Naive B cell (primary cell): ENCODE measurements at regions not wholly inside any gene's neighbourhood (a gene's known extent, or its start where the extent isn't known, plus 50 kb on each side); places are given as distances from the start of the nearest gene placed in this dataset.

Experiments used
- ATAC-seq, 2 donors: fragments of 150-1000 bp; cut with Tn5 transposase; 2 replicates each; pipeline ENCODE4 v1.10.0; 2021; ENCODE audit warnings: low read depth in 2 of 2, mild to moderate bottlenecking in 2 of 2, moderate library complexity in 2 of 2
- DNase-seq: peaks from one replicate; pipeline ENCODE4 v3.0.0; 2022
- H3K27ac Mint-ChIP-seq, 6 donors: one replicate each; pipeline ENCODE4 v1.8.0; 2020 to 2022; ENCODE audit warnings: mild to moderate bottlenecking in 6 of 6, mixed read lengths in 6 of 6, moderate library complexity in 5 of 6, inconsistent platforms in 2 of 6
- H3K27me3 Mint-ChIP-seq, 3 donors: one replicate each; pipeline ENCODE4 v1.8.0; 2021 to 2022; ENCODE audit warnings: mixed read lengths in 3 of 3, mild to moderate bottlenecking in 1 of 3
- H3K36me3 Mint-ChIP-seq, 2 donors: one replicate each; pipeline ENCODE4 v1.8.0; 2020 to 2022; ENCODE audit warnings: mixed read lengths in 2 of 2, inconsistent platforms in 1 of 2, mild to moderate bottlenecking in 1 of 2
- H3K4me1 Mint-ChIP-seq, 3 donors: one replicate each; pipeline ENCODE4 v1.8.0; 2020 to 2022; ENCODE audit warnings: mixed read lengths in 3 of 3, inconsistent platforms in 1 of 3, mild to moderate bottlenecking in 1 of 3, moderate library complexity in 1 of 3
- H3K4me3 Mint-ChIP-seq, 8 donors: one replicate each; pipeline ENCODE4 v1.8.0; 2020 to 2022; ENCODE audit warnings: mild to moderate bottlenecking in 8 of 8, mixed read lengths in 8 of 8, moderate library complexity in 8 of 8, inconsistent platforms in 2 of 8
- H3K9me3 Mint-ChIP-seq, 7 donors: one replicate each; pipeline ENCODE4 v1.8.0; 2020 to 2022; ENCODE audit warnings: mixed read lengths in 7 of 7, mild to moderate bottlenecking in 5 of 7, inconsistent platforms in 2 of 7, moderate library complexity in 1 of 7

DNA sequence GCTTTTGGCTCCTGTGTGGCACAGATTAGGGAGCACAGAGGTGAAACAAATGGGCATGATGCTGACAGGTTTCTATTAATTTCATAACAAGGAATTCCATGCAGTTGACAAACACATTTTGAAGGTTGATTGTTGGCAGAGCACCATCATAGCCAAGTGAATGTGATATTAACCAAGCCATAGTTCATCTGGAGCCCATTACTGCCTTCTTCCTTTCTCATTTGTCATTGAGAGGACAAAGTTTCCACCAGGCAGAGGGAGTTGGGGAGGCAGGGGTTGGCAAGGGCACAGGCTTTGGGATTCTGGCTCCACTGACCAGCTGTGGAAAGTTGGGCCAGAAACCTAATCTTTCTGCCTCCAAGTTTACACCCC is 325.2 kb downstream of the MFSD1 start:
- no peak for DNase-seq
- Mint-ChIP-seq H3K4me3 (no peak overlapping the region), H3K27me3 (peaks cover 0 to 8% (median 0%) of the 10 kb centered on the region in 3 donors), H3K36me3 (no peaks in the 10 kb centered on the region), H3K27ac (no peak overlapping the region), H3K9me3 (peaks cover 0 to 5% (median 2%) of the 10 kb centered on the region in 7 donors), H3K4me1 (no peaks in the 10 kb centered on the region)
- ATAC-seq = no peak

DNA sequence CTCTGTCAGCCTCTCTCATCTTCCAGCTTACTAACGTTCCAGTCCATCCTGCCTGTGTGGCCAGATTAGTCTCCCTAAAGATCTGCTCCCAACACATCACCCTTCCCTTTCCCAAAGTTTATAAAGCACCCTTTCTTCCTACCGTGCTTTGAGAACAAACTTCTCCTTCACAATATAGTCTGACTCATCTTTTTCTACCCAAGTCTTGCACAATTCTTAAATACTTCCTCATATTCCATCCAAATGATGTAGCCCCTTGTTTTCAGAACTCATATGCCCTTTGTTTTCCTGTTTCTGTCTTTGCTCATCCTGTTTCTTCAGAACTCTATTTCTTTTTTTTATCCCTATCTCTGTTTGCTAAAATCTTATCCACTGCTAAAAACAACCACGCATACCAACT is 326.8 kb downstream of the MFSD1 start:
- no peaks in the 10 kb centered on the region for H3K36me3 Mint-ChIP-seq
- H3K4me3 Mint-ChIP-seq = no peak overlapping the region
- peaks cover 0 to 5% (median 0%) of the 10 kb centered on the region in 7 donors for H3K9me3 Mint-ChIP-seq
- peaks cover 0 to 8% (median 0%) of the 10 kb centered on the region in 3 donors for H3K27me3 Mint-ChIP-seq
- no peak for ATAC-seq
- peak overlapping the region in 1 of 6 donors; percentile 4 for H3K27ac Mint-ChIP-seq
- H3K4me1 Mint-ChIP-seq = no peaks in the 10 kb centered on the region
- no peak for DNase-seq

DNA sequence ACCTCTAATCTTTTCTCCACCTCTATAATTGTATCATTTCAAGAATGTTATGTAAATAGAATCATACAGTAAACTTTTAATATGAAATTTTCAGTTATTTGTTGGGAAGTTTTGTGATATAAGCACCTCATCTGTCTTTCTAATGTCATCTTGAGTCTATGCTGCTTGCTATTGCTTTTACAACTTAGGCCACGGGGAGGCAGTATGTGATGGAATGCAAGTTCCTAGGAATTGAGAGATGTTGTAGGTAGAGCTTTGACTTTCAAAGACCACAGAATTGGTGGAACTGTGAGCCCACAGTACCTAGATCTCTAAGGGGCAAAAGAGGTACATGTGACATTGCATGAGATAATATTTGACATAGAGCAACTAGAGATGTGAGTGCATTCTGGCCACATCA is 328.3 kb downstream of the MFSD1 start:
- Mint-ChIP-seq H3K27ac (no peak overlapping the region), H3K4me1 (no peaks in the 10 kb centered on the region), H3K27me3 (peaks cover 0 to 3% (median 0%) of the 10 kb centered on the region in 3 donors), H3K36me3 (no peaks in the 10 kb centered on the region), H3K4me3 (no peak overlapping the region), H3K9me3 (no peaks in the 10 kb centered on the region)
- no peak for DNase-seq
- no peak for ATAC-seq

DNA sequence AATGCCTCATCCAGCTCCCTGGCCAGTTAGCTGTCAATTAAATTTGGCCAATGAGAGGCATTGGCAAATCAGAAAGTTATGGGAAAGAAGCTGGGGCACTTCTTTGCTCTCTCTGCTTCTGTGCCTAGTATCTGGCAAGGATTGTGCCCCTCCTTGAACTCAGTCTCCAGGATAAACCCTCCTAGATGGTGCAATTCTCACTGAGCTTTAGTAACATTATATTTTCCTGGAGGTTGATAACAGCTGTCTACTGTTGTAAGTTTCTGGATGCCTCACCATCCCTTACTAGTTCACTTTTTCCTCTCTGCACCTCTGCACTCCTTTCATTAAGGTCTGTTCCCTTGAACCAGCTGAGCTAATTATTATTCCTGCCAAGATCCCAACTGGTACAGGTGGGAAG is 329.5 kb downstream of the MFSD1 start:
- no peak for ATAC-seq
- Mint-ChIP-seq H3K9me3 (peaks cover 0 to 4% (median 0%) of the 10 kb centered on the region in 7 donors), H3K4me1 (no peaks in the 10 kb centered on the region), H3K27ac (no peak overlapping the region), H3K27me3 (peaks cover 0 to 3% (median 0%) of the 10 kb centered on the region in 3 donors), H3K36me3 (no peaks in the 10 kb centered on the region), H3K4me3 (no peak overlapping the region)
- DNase-seq = no peak

DNA sequence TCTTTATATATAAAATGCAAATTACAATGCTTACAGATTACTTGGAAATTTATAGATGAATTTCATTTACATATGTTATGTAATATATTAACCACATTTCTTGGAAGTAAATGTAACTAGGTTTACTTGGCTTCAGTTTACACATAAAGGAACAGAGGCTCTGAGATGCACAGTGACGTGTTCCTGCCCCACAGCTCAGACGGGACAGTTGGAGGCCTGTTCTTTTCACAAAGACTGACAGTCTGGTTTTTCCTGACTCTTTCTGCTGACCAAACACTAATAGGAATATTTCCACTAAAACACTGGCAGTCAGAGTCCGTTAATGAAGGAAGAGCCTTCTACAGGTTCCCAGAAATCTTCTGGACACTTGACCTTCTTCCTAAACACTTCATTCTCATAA is 336.1 kb downstream of the MFSD1 start:
- H3K4me1 Mint-ChIP-seq = no peaks in the 10 kb centered on the region
- no peak overlapping the region for H3K4me3 Mint-ChIP-seq
- no peaks in the 10 kb centered on the region for H3K36me3 Mint-ChIP-seq
- H3K27ac Mint-ChIP-seq = no peak overlapping the region
- no peak for DNase-seq
- H3K27me3 Mint-ChIP-seq = peaks cover 0 to under 1% (median 0%) of the 10 kb centered on the region in 3 donors
- ATAC-seq = no peak
- H3K9me3 Mint-ChIP-seq = peaks cover 0 to 4% (median 0%) of the 10 kb centered on the region in 7 donors

DNA sequence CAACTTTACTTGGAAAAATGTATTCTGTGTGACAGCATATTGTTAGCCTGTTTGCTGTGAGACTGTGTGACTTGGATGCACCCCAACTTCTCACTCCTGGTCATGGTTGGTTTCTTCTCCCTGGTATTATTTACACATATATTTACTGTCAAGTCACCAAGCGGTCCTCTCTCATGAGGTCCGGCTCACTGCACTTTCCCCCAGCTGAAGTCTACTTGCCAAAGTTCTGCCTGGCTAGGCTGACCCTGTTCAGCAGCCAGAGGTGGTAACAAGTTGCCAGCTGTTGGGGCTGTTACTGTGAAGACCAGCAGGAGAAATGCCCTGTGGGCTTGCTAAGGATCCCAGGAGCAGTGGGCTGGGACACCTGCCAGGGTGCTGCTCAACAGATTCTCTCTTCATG is 337.5 kb downstream of the MFSD1 start:
- H3K4me1 Mint-ChIP-seq = no peaks in the 10 kb centered on the region
- peaks cover 0 to 4% (median 0%) of the 10 kb centered on the region in 7 donors for H3K9me3 Mint-ChIP-seq
- ATAC-seq (no peak), DNase-seq (no peak)
- H3K27me3 Mint-ChIP-seq = peaks cover 0 to 7% (median 2%) of the 10 kb centered on the region in 3 donors
- H3K4me3 Mint-ChIP-seq = no peak overlapping the region
- H3K27ac Mint-ChIP-seq = no peak overlapping the region
- H3K36me3 Mint-ChIP-seq = no peaks in the 10 kb centered on the region

DNA sequence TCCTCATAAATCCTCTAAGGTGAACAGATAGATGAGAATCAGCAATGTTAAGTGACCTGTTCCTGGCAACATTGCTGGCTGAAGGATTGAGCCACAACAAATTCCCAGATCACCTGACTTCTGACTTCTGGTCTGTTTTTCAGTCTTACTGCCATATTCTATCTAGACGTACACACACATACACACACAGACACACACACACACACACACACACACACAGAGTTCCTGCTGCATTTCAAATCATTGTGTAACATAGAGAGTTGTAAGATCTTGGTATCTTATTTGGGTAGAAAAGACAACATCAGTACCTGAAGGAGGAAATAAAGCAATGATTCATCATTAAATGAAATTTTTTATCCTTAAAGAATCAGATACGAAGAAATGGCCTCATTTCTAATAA is 342.6 kb downstream of the MFSD1 start:
- H3K4me3 Mint-ChIP-seq = no peak overlapping the region
- no peak overlapping the region for H3K27ac Mint-ChIP-seq
- no peaks in the 10 kb centered on the region for H3K9me3 Mint-ChIP-seq
- DNase-seq (no peak), ATAC-seq (no peak)
- H3K27me3 Mint-ChIP-seq = peaks cover 0 to 7% (median 4%) of the 10 kb centered on the region in 3 donors
- H3K36me3 Mint-ChIP-seq = no peaks in the 10 kb centered on the region
- H3K4me1 Mint-ChIP-seq = no peaks in the 10 kb centered on the region

DNA sequence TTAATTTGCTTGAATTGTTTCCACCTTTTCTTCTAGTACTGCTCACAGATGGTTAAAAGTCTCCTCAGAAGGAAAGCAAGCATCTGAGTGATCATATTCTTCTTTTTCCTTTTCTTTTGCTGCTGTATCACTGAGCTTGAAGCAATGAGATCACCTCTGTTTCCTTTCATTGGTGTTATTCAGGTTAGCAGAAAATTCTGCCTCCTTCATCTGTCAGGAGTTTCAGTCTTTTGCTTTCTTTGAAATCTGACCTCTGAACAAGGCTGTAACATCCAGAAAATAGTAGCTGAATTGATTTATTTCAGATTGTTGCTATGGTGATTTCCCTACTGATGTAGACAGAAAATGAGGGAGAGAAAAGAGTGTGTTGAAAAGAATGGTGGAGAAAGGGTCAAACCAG is 343.0 kb downstream of the MFSD1 start:
- DNase-seq (no peak), ATAC-seq (no peak)
- Mint-ChIP-seq H3K36me3 (no peaks in the 10 kb centered on the region), H3K4me1 (no peaks in the 10 kb centered on the region), H3K9me3 (peaks cover 0 to 2% (median 0%) of the 10 kb centered on the region in 7 donors), H3K27me3 (peaks cover 0 to 7% (median 4%) of the 10 kb centered on the region in 3 donors), H3K27ac (no peak overlapping the region), H3K4me3 (no peak overlapping the region)

DNA sequence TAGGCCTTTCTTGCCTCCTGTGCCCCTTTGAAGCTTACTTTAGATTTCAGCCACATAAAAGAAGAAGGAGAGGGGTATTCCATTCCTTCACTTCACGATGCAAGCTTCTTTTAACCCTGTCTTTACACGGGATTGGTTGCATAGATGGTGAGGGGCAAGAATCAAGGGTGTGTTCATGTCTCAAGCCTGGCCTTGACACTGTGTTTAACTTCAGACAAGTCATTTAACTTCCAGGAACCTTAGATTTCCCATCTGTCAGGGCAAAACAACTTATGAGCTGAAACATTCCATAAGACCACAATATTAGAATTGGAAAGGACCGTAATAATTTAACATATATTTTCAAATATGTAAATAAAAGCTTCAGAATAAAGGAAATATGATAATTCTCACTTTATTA is 344.5 kb downstream of the MFSD1 start:
- peaks cover 0 to 7% (median 4%) of the 10 kb centered on the region in 3 donors for H3K27me3 Mint-ChIP-seq
- peaks cover 0 to 5% (median 0%) of the 10 kb centered on the region in 7 donors for H3K9me3 Mint-ChIP-seq
- no peak for DNase-seq
- no peaks in the 10 kb centered on the region for H3K36me3 Mint-ChIP-seq
- H3K4me1 Mint-ChIP-seq = no peaks in the 10 kb centered on the region
- ATAC-seq = no peak
- no peak overlapping the region for H3K4me3 Mint-ChIP-seq
- no peak overlapping the region for H3K27ac Mint-ChIP-seq

DNA sequence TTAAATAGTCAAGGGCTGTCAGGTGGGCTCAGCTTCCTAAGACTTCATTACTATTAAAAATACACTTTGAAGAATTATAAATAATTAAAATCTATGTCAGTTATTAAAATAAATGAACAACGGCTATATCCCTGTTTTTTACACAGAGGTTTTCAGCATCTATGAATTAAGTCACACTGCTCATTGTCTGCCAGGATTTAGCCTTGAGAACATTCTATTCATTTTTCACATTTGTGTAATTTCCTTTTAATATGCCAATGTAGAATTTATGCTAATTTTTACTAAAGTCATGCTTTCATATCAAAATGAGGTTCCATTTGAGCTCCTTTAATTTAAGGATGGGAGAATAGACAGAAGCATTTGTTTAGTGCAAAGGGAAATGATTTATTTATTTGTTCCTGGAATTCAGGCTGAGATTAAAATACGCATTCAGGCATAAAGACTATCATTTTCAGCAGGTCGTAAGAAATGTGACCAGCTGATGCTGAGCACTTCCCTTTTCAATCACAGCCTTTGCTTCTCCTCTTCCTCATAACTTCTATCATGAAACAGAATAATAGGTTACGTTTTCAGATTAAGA is 345.1 kb downstream of the MFSD1 start:
- no peaks in the 10 kb centered on the region for H3K36me3 Mint-ChIP-seq
- ATAC-seq = no peak
- peaks cover 0 to 5% (median 0%) of the 10 kb centered on the region in 7 donors for H3K9me3 Mint-ChIP-seq
- H3K27ac Mint-ChIP-seq = no peak overlapping the region
- no peak overlapping the region for H3K4me3 Mint-ChIP-seq
- H3K4me1 Mint-ChIP-seq = no peaks in the 10 kb centered on the region
- DNase-seq = no peak
- H3K27me3 Mint-ChIP-seq = peaks cover 0 to 7% (median 4%) of the 10 kb centered on the region in 3 donors

DNA sequence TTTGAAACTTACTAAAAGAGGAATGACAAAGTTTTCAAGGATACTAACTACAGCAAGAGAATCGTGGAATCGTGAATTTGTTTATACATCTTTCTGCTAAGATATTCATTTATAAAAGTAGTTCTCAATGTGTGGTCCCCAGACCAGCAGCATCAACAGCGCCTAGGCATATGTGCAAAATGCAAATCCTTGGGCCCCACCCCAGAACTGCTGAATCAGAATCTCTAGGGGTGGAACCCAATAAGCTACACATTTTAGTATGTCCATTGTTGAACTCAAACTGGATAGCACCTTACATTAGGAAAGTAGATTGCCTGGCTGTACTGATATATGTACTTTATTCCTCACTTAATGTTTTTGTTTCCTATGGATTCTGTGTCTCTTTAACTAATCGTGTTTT is 346.0 kb downstream of the MFSD1 start:
- no peak for ATAC-seq
- Mint-ChIP-seq H3K27ac (no peak overlapping the region), H3K36me3 (no peaks in the 10 kb centered on the region), H3K4me1 (no peaks in the 10 kb centered on the region), H3K27me3 (peaks cover 0 to 7% (median 4%) of the 10 kb centered on the region in 3 donors), H3K9me3 (peaks cover 0 to 5% (median 0%) of the 10 kb centered on the region in 7 donors), H3K4me3 (no peak overlapping the region)
- DNase-seq = no peak

DNA sequence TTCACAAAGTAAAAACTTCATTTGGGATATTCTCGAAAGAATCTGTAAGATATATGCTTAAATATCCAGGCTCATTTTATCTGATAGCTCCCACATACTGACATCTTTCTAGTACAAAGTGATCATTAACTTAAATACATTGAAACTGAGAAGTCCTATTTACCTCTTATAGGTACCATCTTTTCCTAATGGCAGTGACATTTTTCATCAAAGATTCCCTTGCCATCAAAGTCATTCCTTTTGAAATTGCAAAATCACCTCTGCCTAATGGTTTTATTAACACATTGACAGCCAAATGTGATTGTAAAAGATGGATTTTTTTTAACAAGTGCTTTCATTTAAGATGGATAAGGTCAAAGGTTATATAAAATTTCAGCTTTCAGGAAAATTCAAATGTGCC is 346.6 kb downstream of the MFSD1 start:
- Mint-ChIP-seq H3K27me3 (peaks cover 0 to 4% (median 2%) of the 10 kb centered on the region in 3 donors), H3K9me3 (peaks cover 0 to 5% (median 0%) of the 10 kb centered on the region in 7 donors), H3K36me3 (no peaks in the 10 kb centered on the region), H3K4me3 (no peak overlapping the region), H3K27ac (no peak overlapping the region), H3K4me1 (no peaks in the 10 kb centered on the region)
- ATAC-seq (no peak), DNase-seq (no peak)

DNA sequence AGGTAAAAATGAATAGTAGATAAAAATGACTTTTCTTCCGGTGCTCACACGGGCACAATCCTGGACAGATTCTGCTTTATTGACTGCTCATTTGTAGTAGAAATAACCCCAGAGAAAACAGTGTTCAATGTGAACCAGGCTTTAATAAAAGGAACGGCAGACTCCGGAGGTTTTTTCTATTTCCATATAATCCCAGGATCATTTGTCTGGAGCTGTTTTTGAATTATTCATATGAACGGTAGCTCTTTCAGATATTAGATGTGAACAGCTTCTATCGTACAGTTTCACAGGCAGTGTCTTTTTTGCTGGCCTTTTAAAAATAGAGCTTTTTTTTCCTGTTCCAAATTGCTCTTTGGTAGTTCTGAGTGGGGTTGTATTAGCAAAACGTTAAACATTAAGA is 347.3 kb downstream of the MFSD1 start:
- Mint-ChIP-seq H3K4me3 (no peak overlapping the region), H3K27me3 (peaks cover 0 to 4% (median 0%) of the 10 kb centered on the region in 3 donors), H3K4me1 (no peaks in the 10 kb centered on the region), H3K27ac (no peak overlapping the region), H3K9me3 (peaks cover 0 to 5% (median 0%) of the 10 kb centered on the region in 7 donors), H3K36me3 (no peaks in the 10 kb centered on the region)
- DNase-seq (no peak), ATAC-seq (no peak)

DNA sequence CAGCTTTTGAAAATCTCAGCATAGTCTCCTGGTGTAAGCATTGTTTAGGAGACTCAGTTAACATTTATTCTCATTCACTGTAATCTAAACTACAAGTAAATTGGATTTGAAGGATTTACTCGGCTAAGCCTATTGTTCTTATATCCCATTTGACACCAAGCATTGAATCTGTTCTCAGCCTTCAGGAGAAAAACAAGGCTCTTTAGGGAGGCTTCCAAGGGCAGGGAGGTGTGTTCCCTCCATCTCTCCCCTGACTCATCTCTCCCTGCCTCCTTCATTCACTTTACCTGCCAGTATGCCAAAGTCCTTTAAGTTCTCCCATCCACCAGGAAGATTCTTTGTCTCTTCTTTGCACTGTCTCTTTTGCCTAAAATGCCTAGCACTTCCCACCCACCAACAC is 347.8 kb downstream of the MFSD1 start:
- H3K27ac Mint-ChIP-seq = no peak overlapping the region
- ATAC-seq (no peak), DNase-seq (no peak)
- no peaks in the 10 kb centered on the region for H3K4me1 Mint-ChIP-seq
- no peak overlapping the region for H3K4me3 Mint-ChIP-seq
- no peaks in the 10 kb centered on the region for H3K27me3 Mint-ChIP-seq
- H3K9me3 Mint-ChIP-seq = peaks cover 0 to 5% (median 0%) of the 10 kb centered on the region in 7 donors
- no peaks in the 10 kb centered on the region for H3K36me3 Mint-ChIP-seq

DNA sequence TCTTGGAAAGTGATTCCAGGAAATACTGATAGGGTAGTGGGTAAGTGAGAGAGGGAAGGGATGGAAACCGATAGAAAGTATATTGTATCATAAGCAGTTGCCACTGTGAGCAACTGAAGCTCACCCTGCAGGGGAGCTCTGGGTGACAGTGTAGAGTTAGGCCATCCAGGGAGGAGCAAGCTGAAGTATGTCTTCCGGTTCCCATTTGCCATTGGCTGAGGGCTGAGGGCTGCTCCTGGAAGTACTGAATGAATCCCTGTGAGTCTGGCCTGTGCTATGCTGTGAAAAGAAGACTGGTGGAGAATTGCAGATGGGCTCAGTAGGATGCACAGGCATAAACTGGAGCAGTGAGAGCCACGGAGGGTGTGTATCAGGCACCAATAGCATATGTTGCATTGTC is 348.3 kb downstream of the MFSD1 start:
- ATAC-seq = no peak
- no peaks in the 10 kb centered on the region for H3K4me1 Mint-ChIP-seq
- H3K27me3 Mint-ChIP-seq = no peaks in the 10 kb centered on the region
- H3K9me3 Mint-ChIP-seq = peaks cover 0 to 5% (median 0%) of the 10 kb centered on the region in 7 donors
- H3K27ac Mint-ChIP-seq = peak overlapping the region in 1 of 6 donors; percentile 7
- H3K4me3 Mint-ChIP-seq = no peak overlapping the region
- no peaks in the 10 kb centered on the region for H3K36me3 Mint-ChIP-seq
- no peak for DNase-seq
